ENCODE measurements at regions not wholly inside any gene's neighbourhood (a gene's known extent, or its start where the extent isn't known, plus 50 kb on each side); places are given as distances from the start of the nearest gene placed in this dataset.
"Not testable (repeated sequence)": the region's sequence is repeated elsewhere in the genome, so short reads cannot be mapped to it uniquely, and the experiment has no call there.

GRCh38 chr6:85004361-85004995 is 240.1 kb upstream of the TBX18 start:
- no peak for DNase-seq

GRCh38 chr6:85002847-85003246 is 238.4 kb upstream of the TBX18 start:
- DNase-seq, result no peak

- DNase-seq, result no peak
Measured at GRCh38 chr6:85000001-85000400, 235.6 kb upstream of the TBX18 start.

GRCh38 chr6:84998223-84998622 is 233.8 kb upstream of the TBX18 start:
- no peak for DNase-seq

- not testable (repeated sequence) for DNase-seq
Measured at GRCh38 chr6:84988766-84989165, 224.4 kb upstream of the TBX18 start.

- not testable (repeated sequence) for DNase-seq
Measured at GRCh38 chr6:84985490-84985889, 221.1 kb upstream of the TBX18 start.

GRCh38 chr6:84979541-84979940 is 215.1 kb upstream of the TBX18 start:
- DNase-seq, result no peak

- DNase-seq, result no peak
Measured at GRCh38 chr6:84977363-84977705, 212.9 kb upstream of the TBX18 start.

- DNase-seq, result no peak
Measured at GRCh38 chr6:84976526-84977362, 212.3 kb upstream of the TBX18 start.

- DNase-seq, result no peak
Measured at GRCh38 chr6:84975316-84975715, 210.9 kb upstream of the TBX18 start.

GRCh38 chr6:84973606-84974005 is 209.2 kb upstream of the TBX18 start:
- no peak for DNase-seq

GRCh38 chr6:84967965-84968364 is 203.6 kb upstream of the TBX18 start:
- no peak for DNase-seq

- DNase-seq, result no peak
Measured at GRCh38 chr6:84967389-84967788, 203.0 kb upstream of the TBX18 start.

GRCh38 chr6:84953111-84953755 is 188.8 kb upstream of the TBX18 start:
- no peak for DNase-seq

- not testable (repeated sequence) for DNase-seq
Measured at GRCh38 chr6:84944926-84945325, 180.5 kb upstream of the TBX18 start.

- DNase-seq, result no peak
Measured at GRCh38 chr6:84943905-84944304, 179.5 kb upstream of the TBX18 start.

GRCh38 chr6:84941609-84942008 is 177.2 kb upstream of the TBX18 start:
- not testable (repeated sequence) for DNase-seq

- DNase-seq, result no peak
Measured at GRCh38 chr6:84929212-84929611, 164.8 kb upstream of the TBX18 start.

GRCh38 chr6:84927551-84927950 is 163.2 kb upstream of the TBX18 start:
- no peak for DNase-seq

- DNase-seq, result no peak
Measured at GRCh38 chr6:84926189-84927155, 162.1 kb upstream of the TBX18 start.

- DNase-seq, result no peak
Measured at GRCh38 chr6:84921891-84922290, 157.5 kb upstream of the TBX18 start.

GRCh38 chr6:84920021-84920420 is 155.6 kb upstream of the TBX18 start:
- DNase-seq, result no peak

- no peak for DNase-seq
Measured at GRCh38 chr6:84916704-84917103, 152.3 kb upstream of the TBX18 start.

All from NCI-H1436 treated with DMSO at 0.1 percent for 48 hours (cell line).